ENCODE measurements at regions not wholly inside any gene's neighbourhood (a gene's known extent, or its start where the extent isn't known, plus 50 kb on each side); places are given as distances from the start of the nearest gene placed in this dataset.

GRCh38 chr15:56817321-56818080 is 84.2 kb upstream of the ZNF280D start (continued):
- TF ChIP-seq ARID4B (CRISPR knock-in tag; IDR thresholded peaks at IDR 0.05; ENCODE audit: borderline replicate concordance) = no peak

- ATAC-seq = no peak
- CTCF ChIA-PET = interaction anchor here (1.2 to 3.0 kb wide), 2 partner anchors 53 to 326 kb away, joined by 4 to 9 read pairs; no protein-coding TSS in a partner anchor
Observed at GRCh38 chr15:56816781-56817180, 83.5 kb upstream of the ZNF280D start.

GRCh38 chr15:56815247-56815646 is 81.9 kb upstream of the ZNF280D start:
- H3K27ac Mint-ChIP-seq = no peak overlapping the region
- H3K9me3 Mint-ChIP-seq = peaks cover 2% of the 10 kb centered on the region
- no peak for TF ChIP-seq SP1 (CRISPR knock-in tag; conservative IDR thresholded peaks at IDR 0.05)
- TF ChIP-seq TP53 (CRISPR knock-in tag; IDR thresholded peaks at IDR 0.05) = no peak
- no peak for TF ChIP-seq TCF7 (CRISPR knock-in tag; IDR thresholded peaks at IDR 0.05; ENCODE audit: low read depth)
- TF ChIP-seq ZNF232 (CRISPR knock-in tag; IDR thresholded peaks at IDR 0.05) = no peak
- no peak for TF ChIP-seq ZMAT4 (CRISPR knock-in tag; IDR thresholded peaks at IDR 0.05)
- ChIA-PET POLR2A (no interaction called here), CTCF (no interaction called here)
- DNase-seq (ENCODE audit: low spot score) = no peak
- H3K36me3 Mint-ChIP-seq = no peaks in the 10 kb centered on the region
- H3K4me3 Mint-ChIP-seq = no peak overlapping the region
- no peak for ATAC-seq
- H3K4me1 Mint-ChIP-seq = no peaks in the 10 kb centered on the region
- no peaks in the 10 kb centered on the region for H3K27me3 Mint-ChIP-seq (ENCODE audit: low read depth)

More at GRCh38 chr15:56816781-56817180, 83.5 kb upstream of the ZNF280D start:
- Mint-ChIP-seq H3K4me3 (no peak overlapping the region), H3K9me3 (no peaks in the 10 kb centered on the region), H3K27me3 (ENCODE audit: low read depth) (no peaks in the 10 kb centered on the region), H3K4me1 (no peaks in the 10 kb centered on the region), H3K27ac (no peak overlapping the region), H3K36me3 (no peaks in the 10 kb centered on the region)
- no peak for DNase-seq (ENCODE audit: low spot score)
- POLR2A ChIA-PET = no interaction called here
- TF ChIP-seq ATF2 (CRISPR knock-in tag; IDR thresholded peaks at IDR 0.05; ENCODE audit: borderline replicate concordance, low read depth) = no peak
- TF ChIP-seq JAZF1 (CRISPR knock-in tag; IDR thresholded peaks at IDR 0.05) = no peak
- TF ChIP-seq GTF2I (CRISPR knock-in tag; conservative IDR thresholded peaks at IDR 0.05) = no peak

GRCh38 chr15:56814429-56814828 is 81.1 kb upstream of the ZNF280D start:
- no peaks in the 10 kb centered on the region for H3K4me1 Mint-ChIP-seq
- H3K4me3 Mint-ChIP-seq = no peak overlapping the region
- DNase-seq (ENCODE audit: low spot score) (no peak), ATAC-seq (no peak)
- no peaks in the 10 kb centered on the region for H3K36me3 Mint-ChIP-seq
- peaks cover 9% of the 10 kb centered on the region for H3K9me3 Mint-ChIP-seq
- CTCF ChIA-PET = interaction anchor here (1.4 kb wide), 1 partner anchor 324 kb away, joined by 3 read pairs; no protein-coding TSS in a partner anchor
- no peaks in the 10 kb centered on the region for H3K27me3 Mint-ChIP-seq (ENCODE audit: low read depth)
- POLR2A ChIA-PET = no interaction called here
- no peak overlapping the region for H3K27ac Mint-ChIP-seq
- TF ChIP-seq ZNF138 (CRISPR knock-in tag; conservative IDR thresholded peaks at IDR 0.05) (no peak), ZBTB21 (CRISPR knock-in tag; IDR thresholded peaks at IDR 0.05; ENCODE audit: borderline replicate concordance) (no peak), NR2C2 (CRISPR knock-in tag; IDR thresholded peaks at IDR 0.05) (no peak), ZNF121 (CRISPR knock-in tag; IDR thresholded peaks at IDR 0.05) (no peak), ZNF281 (CRISPR knock-in tag; IDR thresholded peaks at IDR 0.05) (no peak), NFE2L1 (CRISPR knock-in tag; IDR thresholded peaks at IDR 0.05) (no peak), ZBTB43 (CRISPR knock-in tag; IDR thresholded peaks at IDR 0.05) (no peak), FOXP1 (CRISPR knock-in tag; IDR thresholded peaks at IDR 0.05; ENCODE audit: borderline replicate concordance) (no peak), SP1 (CRISPR knock-in tag; conservative IDR thresholded peaks at IDR 0.05) (no peak), ATF3 (CRISPR knock-in tag; conservative IDR thresholded peaks at IDR 0.05) (no peak)

Data from WTC11 (cell line).